CD14-positive monocyte (primary cell): ENCODE measurements at regions not wholly inside any gene's neighbourhood (a gene's known extent, or its start where the extent isn't known, plus 50 kb on each side); places are given as distances from the start of the nearest gene placed in this dataset.

Experiments used
- DNase-seq, 3 donors: peaks; one replicate each; pipeline ENCODE4 v3.0.0-alpha.2; 2011 to 2022
- H2AFZ ChIP-seq: 2 replicates; pipeline ENCODE4 v1.6.0; 2012; ENCODE audit warnings: mild to moderate bottlenecking, low read depth, low read length, inconsistent platforms; ENCODE audit not compliant: insufficient read depth, poor library complexity, severe bottlenecking
- H3K27ac ChIP-seq, 2 donors: 1 replicate in 1 of 2; 2 replicates in 1 of 2; pipeline ENCODE4 v1.5.1; 2012 to 2013; ENCODE audit warnings: low read length in 2 of 2, control low read depth in 1 of 2, inconsistent platforms in 1 of 2, low read depth in 1 of 2, mild to moderate bottlenecking in 1 of 2
- H3K27me3 ChIP-seq, 2 donors: one replicate each; pipeline versions ENCODE4 v1.6.0 to v1.6.1; 2011 to 2013; ENCODE audit warnings: low read length in 2 of 2; ENCODE audit not compliant: control insufficient read depth in 2 of 2, insufficient read depth in 2 of 2
- H3K36me3 ChIP-seq, 2 donors: replicated peaks in 1 of 2; 1 replicate in 1 of 2; 2 replicates in 1 of 2; pipeline versions ENCODE4 v1.5.1 to v1.6.1; 2012 to 2013; ENCODE audit warnings: low read length in 2 of 2, control low read depth in 1 of 2, inconsistent platforms in 1 of 2, mild to moderate bottlenecking in 1 of 2; ENCODE audit not compliant: insufficient read depth in 2 of 2, control insufficient read depth in 1 of 2
- H3K4me1 ChIP-seq, 2 donors: 1 replicate in 1 of 2; 2 replicates in 1 of 2; pipeline versions ENCODE4 v1.5.1 to v1.6.1; 2012 to 2013; ENCODE audit warnings: low read length in 2 of 2, control low read depth in 1 of 2, inconsistent platforms in 1 of 2, mild to moderate bottlenecking in 1 of 2, moderate library complexity in 1 of 2; ENCODE audit not compliant: insufficient read depth in 2 of 2, control insufficient read depth in 1 of 2
- H3K4me2 ChIP-seq: replicated peaks from 2 replicates; pipeline ENCODE3; 2012; ENCODE audit warnings: low read length, moderate library complexity, mild to moderate bottlenecking; ENCODE audit not compliant: poor library complexity, severe bottlenecking; ENCODE audit errors: extremely low read depth
- H3K4me3 ChIP-seq, 3 experiments: fragments of 200-600 bp in 1 of 3; sonication (generic) in 1 of 3; replicated peaks in 1 of 3; 1 replicate in 2 of 3; 2 replicates in 1 of 3; pipeline ENCODE4 v1.5.1; 2011 to 2013; ENCODE audit warnings: low read length in 3 of 3, mild to moderate bottlenecking in 3 of 3, control low read depth in 2 of 3, low read depth in 2 of 3, inconsistent platforms in 1 of 3, moderate library complexity in 1 of 3
- H3K79me2 ChIP-seq: 2 replicates; pipeline ENCODE4 v1.6.0; 2012; ENCODE audit warnings: mild to moderate bottlenecking, control low read depth, inconsistent platforms, low read length, moderate library complexity; ENCODE audit not compliant: insufficient read depth
- H3K9ac ChIP-seq: 2 replicates; pipeline ENCODE4 v1.6.0; 2017; ENCODE audit warnings: low read length, mild to moderate bottlenecking; ENCODE audit not compliant: insufficient read depth, poor library complexity, severe bottlenecking
- H3K9me3 ChIP-seq, 2 donors: replicated peaks in 1 of 2; 1 replicate in 1 of 2; 2 replicates in 1 of 2; pipeline versions ENCODE4 v1.5.1 to v1.6.1; 2012 to 2013; ENCODE audit warnings: low read length in 2 of 2, control low read depth in 1 of 2; ENCODE audit not compliant: control insufficient read depth in 1 of 2, insufficient read depth in 1 of 2
- H4K20me1 ChIP-seq: 2 replicates; pipeline ENCODE4 v1.6.0; 2012; ENCODE audit warnings: mild to moderate bottlenecking, low read length, control low read depth, moderate library complexity; ENCODE audit not compliant: insufficient read depth
- H3K27ac Mint-ChIP-seq, 7 donors: one replicate each; pipeline ENCODE4 v1.8.0; 2020; ENCODE audit warnings: mild to moderate bottlenecking in 7 of 7, mixed read lengths in 7 of 7, moderate library complexity in 6 of 7, inconsistent platforms in 2 of 7
- H3K27me3 Mint-ChIP-seq, 3 donors: one replicate each; pipeline ENCODE4 v1.8.0; 2021 to 2022; ENCODE audit warnings: low read depth in 3 of 3, mild to moderate bottlenecking in 3 of 3, mixed read lengths in 3 of 3, moderate library complexity in 3 of 3, inconsistent platforms in 1 of 3
- H3K36me3 Mint-ChIP-seq, 2 donors: one replicate each; pipeline ENCODE4 v1.8.0; 2020; ENCODE audit warnings: mixed read lengths in 2 of 2, inconsistent platforms in 1 of 2, mild to moderate bottlenecking in 1 of 2
- H3K4me1 Mint-ChIP-seq: one replicate; pipeline ENCODE4 v1.8.0; 2020; ENCODE audit warnings: mild to moderate bottlenecking, mixed read lengths
- H3K4me3 Mint-ChIP-seq, 2 donors: one replicate each; pipeline ENCODE4 v1.8.0; 2020; ENCODE audit warnings: mild to moderate bottlenecking in 2 of 2, mixed read lengths in 2 of 2, moderate library complexity in 1 of 2
- H3K9me3 Mint-ChIP-seq, 7 donors: one replicate each; pipeline ENCODE4 v1.8.0; 2020 to 2022; ENCODE audit warnings: mixed read lengths in 7 of 7, mild to moderate bottlenecking in 6 of 7, moderate library complexity in 6 of 7, inconsistent platforms in 2 of 7
- WGBS: methylation state at CpG from one replicate; pipeline ENCODE4 v1.1.5; 2013; ENCODE audit warnings: missing lambda C conversion rate; ENCODE audit not compliant: insufficient coverage; 5-methylcytosine and 5-hydroxymethylcytosine counted together
- intact Hi-C, 2 donors: fragments of 100-400 bp; cut with micrococcal nuclease; formaldehyde crosslinking; loops; one replicate each; pipeline versions ENCODE4 v1.15.0 to v1.15.1; 2023
- TF ChIP-seq, protein P1 (sequence below): fragments of 200-600 bp; IDR thresholded peaks from one replicate; pipeline ENCODE4 v1.8.0; 2022; ENCODE audit warnings: antibody characterized with exemption, mild to moderate bottlenecking

- no peaks in the 10 kb centered on the region for H3K9me3 ChIP-seq
- Mint-ChIP-seq H3K4me3 (no peak overlapping the region), H3K27ac (no peak overlapping the region), H3K4me1 (no peaks in the 10 kb centered on the region), H3K36me3 (no peaks in the 10 kb centered on the region), H3K27me3 (peaks cover 0 to 4% (median 3%) of the 10 kb centered on the region in 3 donors), H3K9me3 (peaks cover 0 to 7% (median 2%) of the 10 kb centered on the region in 7 donors)
- H3K27me3 ChIP-seq, result no peaks in the 10 kb centered on the region
- TF ChIP-seq, protein P1, sequence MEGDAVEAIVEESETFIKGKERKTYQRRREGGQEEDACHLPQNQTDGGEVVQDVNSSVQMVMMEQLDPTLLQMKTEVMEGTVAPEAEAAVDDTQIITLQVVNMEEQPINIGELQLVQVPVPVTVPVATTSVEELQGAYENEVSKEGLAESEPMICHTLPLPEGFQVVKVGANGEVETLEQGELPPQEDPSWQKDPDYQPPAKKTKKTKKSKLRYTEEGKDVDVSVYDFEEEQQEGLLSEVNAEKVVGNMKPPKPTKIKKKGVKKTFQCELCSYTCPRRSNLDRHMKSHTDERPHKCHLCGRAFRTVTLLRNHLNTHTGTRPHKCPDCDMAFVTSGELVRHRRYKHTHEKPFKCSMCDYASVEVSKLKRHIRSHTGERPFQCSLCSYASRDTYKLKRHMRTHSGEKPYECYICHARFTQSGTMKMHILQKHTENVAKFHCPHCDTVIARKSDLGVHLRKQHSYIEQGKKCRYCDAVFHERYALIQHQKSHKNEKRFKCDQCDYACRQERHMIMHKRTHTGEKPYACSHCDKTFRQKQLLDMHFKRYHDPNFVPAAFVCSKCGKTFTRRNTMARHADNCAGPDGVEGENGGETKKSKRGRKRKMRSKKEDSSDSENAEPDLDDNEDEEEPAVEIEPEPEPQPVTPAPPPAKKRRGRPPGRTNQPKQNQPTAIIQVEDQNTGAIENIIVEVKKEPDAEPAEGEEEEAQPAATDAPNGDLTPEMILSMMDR, result no peak
- DNase-seq, result no peak
- H2AFZ ChIP-seq, result no peak overlapping the region
- H3K4me2 ChIP-seq, result no peak overlapping the region
- no peak overlapping the region for H3K4me3 ChIP-seq
- no peaks in the 10 kb centered on the region for H3K4me1 ChIP-seq
- no peak overlapping the region for H3K9ac ChIP-seq
- H3K27ac ChIP-seq, result no peak overlapping the region
- H3K36me3 ChIP-seq, result no peaks in the 10 kb centered on the region
- H3K79me2 ChIP-seq, result no peaks in the 10 kb centered on the region
- intact Hi-C loops, result no loop called here
- no peaks in the 10 kb centered on the region for H4K20me1 ChIP-seq
Observed at GRCh38 chr3:66792086-66792485, 206.0 kb upstream of the KBTBD8 start.

DNA sequence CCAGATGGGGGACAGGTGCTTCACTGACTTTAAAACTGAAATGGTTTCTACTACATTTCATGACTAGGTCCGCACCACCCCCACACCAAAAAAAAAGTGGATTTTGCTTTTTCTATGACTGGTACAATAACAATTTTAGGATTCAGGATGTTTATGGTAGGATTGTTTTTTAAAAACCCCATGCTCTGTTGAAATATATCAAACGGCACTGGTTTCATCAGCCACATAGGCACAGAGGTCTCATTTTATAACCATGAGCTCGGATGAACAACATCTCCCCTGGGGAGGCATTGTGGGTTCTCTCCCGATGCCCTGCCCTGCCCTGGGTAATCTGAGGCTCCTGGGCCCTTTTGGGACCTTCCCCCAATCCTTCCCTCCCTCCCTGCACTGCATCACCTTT, 202.7 kb upstream of the KBTBD8 start:
- H3K27ac ChIP-seq, result no peak overlapping the region
- no peaks in the 10 kb centered on the region for H3K4me1 ChIP-seq
- H3K4me3 ChIP-seq, result no peak overlapping the region
- no peak overlapping the region for H3K4me3 Mint-ChIP-seq
- H3K27ac Mint-ChIP-seq, result no peak overlapping the region
- no peaks in the 10 kb centered on the region for H3K36me3 Mint-ChIP-seq
- peaks cover 3 to 6% of the 10 kb centered on the region in 2 donors for H3K27me3 ChIP-seq
- TF ChIP-seq, protein P1, result no peak
- no peaks in the 10 kb centered on the region for H3K79me2 ChIP-seq
- no peak overlapping the region for H3K4me2 ChIP-seq
- 81% methylated on average over 3 of the region's 4 CpGs for WGBS
- no peak overlapping the region for H3K9ac ChIP-seq
- intact Hi-C loops, result no loop called here
- no peaks in the 10 kb centered on the region for H3K9me3 ChIP-seq
- H2AFZ ChIP-seq, result no peak overlapping the region
- no peak for DNase-seq
- H4K20me1 ChIP-seq, result no peaks in the 10 kb centered on the region
- peaks cover 4% of the 10 kb centered on the region for H3K4me1 Mint-ChIP-seq
- H3K9me3 Mint-ChIP-seq, result peaks cover 0 to 11% (median 3%) of the 10 kb centered on the region in 7 donors
- peaks cover 9 to 13% (median 11%) of the 10 kb centered on the region in 3 donors for H3K27me3 Mint-ChIP-seq
- H3K36me3 ChIP-seq, result no peaks in the 10 kb centered on the region
